ENCODE measurements at regions not wholly inside any gene's neighbourhood (a gene's known extent, or its start where the extent isn't known, plus 50 kb on each side); places are given as distances from the start of the nearest gene placed in this dataset.

DNA sequence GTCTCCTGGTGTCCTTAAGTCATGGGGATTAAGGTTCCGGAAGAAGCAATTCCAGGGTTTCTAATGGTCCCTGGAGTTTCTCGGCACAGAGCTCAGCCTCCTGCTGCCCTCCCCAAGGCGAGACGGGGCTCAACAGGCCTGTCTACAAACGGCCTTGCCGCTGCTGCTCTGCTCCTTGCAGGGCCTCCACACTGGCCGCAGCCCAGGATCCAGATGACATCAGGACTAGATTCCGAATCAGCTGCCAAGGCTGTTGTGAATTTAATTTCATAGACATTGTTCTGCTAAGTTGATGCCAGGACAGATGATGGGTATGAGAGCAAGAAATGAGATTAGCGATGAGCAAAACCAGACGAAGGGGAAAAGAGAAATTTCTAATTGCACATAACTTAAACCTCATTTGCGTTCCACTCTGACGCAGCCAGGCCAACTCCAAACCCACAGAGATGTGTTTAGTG is 103.6 kb upstream of the BACE2 start:
- H3K27me3 Mint-ChIP-seq (ENCODE audit: low read depth), result peaks cover 48% of the 10 kb centered on the region
- H3K4me1 Mint-ChIP-seq (ENCODE audit: low read depth), result peaks cover 10% of the 10 kb centered on the region
- H3K36me3 Mint-ChIP-seq (ENCODE audit: insufficient read depth in 2 of 2), result no peaks in the 10 kb centered on the region
- no peak overlapping the region for H3K4me3 Mint-ChIP-seq
- no peak overlapping the region for H3K27ac Mint-ChIP-seq
- H3K9me3 Mint-ChIP-seq, result no peaks in the 10 kb centered on the region
- ATAC-seq (replicated peaks in 1 of 2), result no peak
- DNase-seq, result no peak

DNA sequence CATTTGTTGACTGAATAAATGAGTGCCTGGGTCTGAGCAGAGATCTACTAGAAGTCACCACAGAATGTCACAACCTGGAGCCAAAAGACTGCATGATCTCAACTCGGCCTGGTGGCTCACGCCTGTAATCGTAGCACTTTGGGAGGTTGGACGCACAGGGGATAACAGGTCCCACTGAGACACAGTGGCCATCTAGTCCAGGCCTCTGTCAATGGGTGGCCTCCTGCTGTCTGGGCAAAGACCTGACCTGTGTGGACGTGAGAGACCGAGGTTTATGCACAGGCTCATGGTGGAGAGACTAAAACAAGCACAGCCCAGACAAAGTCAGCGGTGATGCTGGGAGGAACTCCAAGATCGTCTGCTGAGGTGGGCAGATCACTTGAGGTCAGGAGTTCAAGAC is 103.0 kb upstream of the BACE2 start:
- H3K4me1 Mint-ChIP-seq (ENCODE audit: low read depth), result peaks cover 11% of the 10 kb centered on the region
- no peaks in the 10 kb centered on the region for H3K36me3 Mint-ChIP-seq (ENCODE audit: insufficient read depth in 2 of 2)
- no peak overlapping the region for H3K27ac Mint-ChIP-seq
- peaks cover 44% of the 10 kb centered on the region for H3K27me3 Mint-ChIP-seq (ENCODE audit: low read depth)
- no peak for ATAC-seq (replicated peaks in 1 of 2)
- DNase-seq, result no peak
- H3K4me3 Mint-ChIP-seq, result no peak overlapping the region
- H3K9me3 Mint-ChIP-seq, result no peaks in the 10 kb centered on the region

DNA sequence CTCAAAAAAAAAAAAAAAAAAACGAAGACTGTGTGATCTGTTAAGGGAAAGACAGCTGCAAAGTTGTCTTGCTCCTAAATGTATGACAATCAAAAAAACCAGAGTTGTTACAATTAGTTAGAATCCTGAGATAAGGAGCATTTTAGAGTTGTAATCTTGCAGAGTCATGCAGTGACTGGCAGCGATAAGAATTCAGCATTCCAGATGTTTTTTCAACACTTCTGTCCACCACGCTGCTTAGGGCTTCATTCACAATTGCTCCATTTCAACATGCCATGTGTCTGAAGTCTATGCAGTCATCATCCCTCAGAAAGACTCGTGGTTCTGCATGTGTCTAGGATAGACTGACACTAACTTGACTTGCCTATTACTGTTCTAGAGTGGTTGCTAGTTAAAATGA is 102.4 kb upstream of the BACE2 start:
- Mint-ChIP-seq H3K4me3 (no peak overlapping the region), H3K27me3 (ENCODE audit: low read depth) (peaks cover 38% of the 10 kb centered on the region), H3K9me3 (no peaks in the 10 kb centered on the region), H3K4me1 (ENCODE audit: low read depth) (peaks cover 11% of the 10 kb centered on the region), H3K36me3 (ENCODE audit: insufficient read depth in 2 of 2) (no peaks in the 10 kb centered on the region), H3K27ac (no peak overlapping the region)
- no peak for ATAC-seq (replicated peaks in 1 of 2)
- no peak for DNase-seq

DNA sequence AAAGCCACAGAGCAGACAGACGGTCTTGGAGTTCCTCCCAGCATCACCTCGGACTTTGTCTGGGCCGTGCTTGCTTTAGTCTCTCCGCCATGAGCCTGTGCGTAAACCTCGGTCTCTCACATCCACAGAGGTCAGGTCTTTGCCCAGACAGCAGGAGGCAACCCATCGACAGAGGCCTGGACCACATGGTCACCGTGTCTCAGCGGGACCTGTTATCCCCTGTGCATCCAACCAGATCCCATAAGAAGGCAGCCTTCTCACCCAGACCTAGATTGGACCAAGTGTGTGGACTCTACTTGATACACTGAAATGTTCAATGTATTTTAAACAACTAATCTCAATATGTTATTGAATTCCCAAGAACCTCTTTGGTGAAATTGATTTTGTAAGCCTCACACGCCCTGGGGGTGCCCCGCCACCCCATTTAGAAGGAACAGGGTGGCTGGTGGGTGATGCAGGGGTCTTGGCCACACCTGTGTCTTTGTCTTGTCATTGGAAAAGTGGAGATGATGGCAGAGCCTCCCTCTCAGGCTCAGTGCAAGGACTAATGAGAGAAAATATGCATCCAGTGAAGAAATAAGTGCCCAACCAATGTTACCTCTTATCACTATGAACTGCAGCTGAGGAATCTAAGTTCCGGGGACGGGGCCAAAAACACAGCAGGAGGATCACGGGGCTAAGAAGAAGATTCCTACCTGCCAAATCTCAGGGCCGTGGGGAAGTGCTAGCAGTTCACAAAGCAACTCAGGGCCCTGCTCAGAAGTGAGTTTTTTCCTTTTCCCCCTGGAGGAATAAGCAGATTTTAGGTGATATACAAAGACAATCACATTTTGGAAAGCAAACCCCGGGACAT is 101.6 kb upstream of the BACE2 start:
- peaks cover 11% of the 10 kb centered on the region for H3K4me1 Mint-ChIP-seq (ENCODE audit: low read depth)
- DNase-seq, result no peak
- no peaks in the 10 kb centered on the region for H3K36me3 Mint-ChIP-seq (ENCODE audit: insufficient read depth in 2 of 2)
- no peak for ATAC-seq (replicated peaks in 1 of 2)
- no peak overlapping the region for H3K4me3 Mint-ChIP-seq
- H3K27me3 Mint-ChIP-seq (ENCODE audit: low read depth), result peaks cover 34% of the 10 kb centered on the region
- no peaks in the 10 kb centered on the region for H3K9me3 Mint-ChIP-seq
- H3K27ac Mint-ChIP-seq, result no peak overlapping the region

DNA sequence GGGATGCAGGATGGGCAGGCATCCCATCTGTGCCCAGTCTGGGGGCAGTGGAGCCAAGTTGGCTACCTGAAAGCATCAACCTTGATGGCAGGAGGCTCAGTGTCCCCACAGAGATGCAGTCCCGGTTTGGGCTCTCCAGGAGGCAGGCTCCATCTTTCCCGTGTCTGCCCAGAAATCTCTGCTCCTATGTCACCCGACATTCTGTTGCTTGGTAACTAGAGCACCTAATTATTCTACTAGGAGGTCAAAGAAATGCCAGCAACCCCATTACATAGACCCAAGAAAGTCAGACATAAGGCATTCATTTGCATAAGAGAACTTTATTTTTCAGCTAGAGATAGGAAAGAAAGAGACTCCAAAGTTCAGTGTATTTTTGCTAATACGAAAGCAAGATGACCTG is 100.3 kb upstream of the BACE2 start:
- ATAC-seq (replicated peaks in 1 of 2), result no peak
- peaks cover 11% of the 10 kb centered on the region for H3K4me1 Mint-ChIP-seq (ENCODE audit: low read depth)
- no peaks in the 10 kb centered on the region for H3K36me3 Mint-ChIP-seq (ENCODE audit: insufficient read depth in 2 of 2)
- DNase-seq, result no peak
- no peak overlapping the region for H3K4me3 Mint-ChIP-seq
- H3K27me3 Mint-ChIP-seq (ENCODE audit: low read depth), result peaks cover 34% of the 10 kb centered on the region
- no peaks in the 10 kb centered on the region for H3K9me3 Mint-ChIP-seq
- no peak overlapping the region for H3K27ac Mint-ChIP-seq

DNA sequence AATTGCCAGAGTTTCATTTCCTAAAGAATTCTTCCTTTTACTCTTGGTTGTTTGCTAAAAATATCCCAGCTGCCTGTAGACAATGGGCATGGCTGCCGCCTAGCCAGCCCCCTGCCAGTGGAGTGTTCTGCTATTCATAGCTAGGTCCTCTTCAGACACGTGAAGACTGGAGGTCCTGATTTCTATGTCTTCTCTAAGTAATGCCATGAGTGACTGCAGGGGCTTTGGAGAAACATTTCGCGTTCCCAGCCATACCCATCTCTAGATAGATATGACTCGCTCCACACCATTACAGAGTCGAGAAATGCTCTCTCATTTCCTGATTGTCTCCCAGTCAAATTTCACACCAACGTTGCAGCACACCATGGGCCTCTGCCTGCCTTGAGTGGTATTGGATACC is 99.5 kb upstream of the BACE2 start:
- DNase-seq (no peak), ATAC-seq (replicated peaks in 1 of 2) (no peak)
- peaks cover 34% of the 10 kb centered on the region for H3K27me3 Mint-ChIP-seq (ENCODE audit: low read depth)
- peak overlapping the region; percentile 46 to 65 for H3K4me3 Mint-ChIP-seq
- no peaks in the 10 kb centered on the region for H3K9me3 Mint-ChIP-seq
- no peaks in the 10 kb centered on the region for H3K36me3 Mint-ChIP-seq (ENCODE audit: insufficient read depth in 2 of 2)
- H3K27ac Mint-ChIP-seq, result no peak overlapping the region
- peaks cover 11% of the 10 kb centered on the region for H3K4me1 Mint-ChIP-seq (ENCODE audit: low read depth)

DNA sequence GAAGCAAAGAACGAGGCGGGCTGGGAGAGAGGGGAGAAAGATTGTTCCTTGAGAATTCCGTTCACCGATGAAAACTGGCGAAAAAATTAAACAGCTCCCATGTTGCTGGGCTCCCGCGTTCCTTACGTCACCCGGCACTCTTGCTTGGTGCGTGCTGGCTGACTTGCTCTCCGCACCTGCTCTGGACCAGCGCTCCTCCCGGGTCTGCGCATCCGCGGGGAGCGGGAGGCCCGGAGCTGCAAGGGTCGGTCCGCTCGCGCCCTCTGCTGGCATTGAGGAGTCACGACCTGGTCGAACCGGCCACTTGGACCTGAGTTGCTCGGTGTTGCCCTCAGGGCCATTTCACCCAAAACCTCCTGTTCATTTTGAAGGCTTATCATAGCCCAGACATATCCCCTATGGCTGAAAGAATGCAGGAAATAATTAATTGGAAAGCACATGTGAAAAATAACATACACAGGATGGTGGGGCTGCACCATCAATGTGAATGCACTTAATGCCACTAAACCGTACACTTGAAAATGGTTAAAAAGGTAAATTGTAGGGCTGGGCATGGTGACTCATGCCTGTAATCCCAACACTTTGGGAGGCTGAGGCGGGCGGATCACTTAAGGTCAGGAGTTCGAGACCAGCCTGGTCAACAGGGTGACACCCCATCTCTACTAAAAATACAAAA is 98.9 kb upstream of the BACE2 start:
- ATAC-seq (replicated peaks in 1 of 2), result peak; percentile 60 to 63
- Mint-ChIP-seq H3K27ac (no peak overlapping the region), H3K4me3 (peak overlapping the region; percentile 46 to 65), H3K9me3 (no peaks in the 10 kb centered on the region), H3K4me1 (ENCODE audit: low read depth) (peaks cover 11% of the 10 kb centered on the region), H3K27me3 (ENCODE audit: low read depth) (peaks cover 34% of the 10 kb centered on the region), H3K36me3 (ENCODE audit: insufficient read depth in 2 of 2) (no peaks in the 10 kb centered on the region)
- peak; percentile 75 to 77 for DNase-seq

DNA sequence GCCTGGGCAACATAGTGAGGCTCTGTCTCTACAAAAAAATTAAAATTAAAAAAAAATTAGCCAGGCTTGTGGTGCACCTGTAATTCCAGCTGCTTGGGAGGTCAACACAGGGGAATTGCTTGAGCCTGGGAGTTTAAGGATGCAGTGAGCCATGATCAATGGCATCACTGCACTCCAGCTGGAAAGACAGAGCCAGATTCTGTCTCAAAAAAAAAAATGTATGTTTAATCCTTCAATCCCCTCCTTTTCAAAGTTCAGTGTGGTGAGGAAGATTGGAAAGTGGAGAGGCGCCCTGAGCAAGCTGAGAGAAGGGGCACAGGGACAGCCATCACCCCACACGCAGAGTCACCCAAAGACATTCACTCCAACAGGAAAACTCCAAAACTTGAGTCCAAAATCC is 97.7 kb upstream of the BACE2 start:
- H3K27ac Mint-ChIP-seq, result no peak overlapping the region
- H3K36me3 Mint-ChIP-seq (ENCODE audit: insufficient read depth in 2 of 2), result no peaks in the 10 kb centered on the region
- H3K4me1 Mint-ChIP-seq (ENCODE audit: low read depth), result peaks cover 11% of the 10 kb centered on the region
- H3K4me3 Mint-ChIP-seq, result no peak overlapping the region
- no peaks in the 10 kb centered on the region for H3K9me3 Mint-ChIP-seq
- DNase-seq (no peak), ATAC-seq (replicated peaks in 1 of 2) (no peak)
- H3K27me3 Mint-ChIP-seq (ENCODE audit: low read depth), result peaks cover 34% of the 10 kb centered on the region

DNA sequence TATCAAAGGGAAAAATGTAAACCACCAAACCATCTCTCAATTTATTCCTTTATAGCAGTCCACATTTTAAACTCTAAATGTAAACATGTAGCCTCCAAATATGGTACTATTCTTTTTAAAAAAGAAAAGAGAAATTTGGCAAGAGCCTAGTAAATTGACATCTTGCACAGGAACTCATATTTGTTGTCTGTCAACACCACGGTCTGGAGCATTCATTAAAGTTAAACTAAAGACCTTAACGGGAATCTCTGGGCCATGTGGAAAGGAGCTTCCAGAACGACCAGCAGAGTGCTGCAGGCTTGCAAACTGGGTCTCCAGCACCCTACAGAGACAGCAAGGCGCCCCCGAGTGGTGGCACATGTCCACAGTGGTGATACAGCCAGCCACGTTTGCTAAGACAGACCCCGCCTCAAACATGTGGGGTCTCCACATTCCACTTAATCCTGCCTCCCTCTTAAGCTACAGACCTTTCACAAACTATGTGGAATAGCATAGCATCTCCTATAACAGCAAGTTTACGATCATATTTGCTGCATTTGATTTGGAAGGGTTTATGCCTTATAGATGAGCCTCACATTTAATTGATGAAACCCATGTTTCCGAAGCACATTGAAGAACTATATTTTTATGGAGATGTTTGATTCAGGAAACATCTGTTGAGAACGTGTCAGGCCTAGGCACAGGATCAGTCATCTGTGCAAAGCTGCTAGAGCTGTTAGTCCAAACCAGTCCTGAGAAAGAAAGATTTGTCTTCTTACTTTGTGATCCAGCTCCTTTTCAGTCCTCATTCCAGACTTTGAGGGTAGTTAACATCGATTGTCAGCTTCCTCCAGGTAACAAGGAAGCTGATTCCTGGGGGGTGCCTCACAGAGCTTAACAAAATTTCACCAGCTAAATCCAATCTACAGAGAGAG is 96.4 kb upstream of the BACE2 start:
- H3K9me3 Mint-ChIP-seq, result no peaks in the 10 kb centered on the region
- H3K4me1 Mint-ChIP-seq (ENCODE audit: low read depth), result peaks cover 11% of the 10 kb centered on the region
- H3K27ac Mint-ChIP-seq, result no peak overlapping the region
- peaks cover 27% of the 10 kb centered on the region for H3K27me3 Mint-ChIP-seq (ENCODE audit: low read depth)
- ATAC-seq (replicated peaks in 1 of 2), result no peak
- no peaks in the 10 kb centered on the region for H3K36me3 Mint-ChIP-seq (ENCODE audit: insufficient read depth in 2 of 2)
- no peak overlapping the region for H3K4me3 Mint-ChIP-seq
- no peak for DNase-seq

DNA sequence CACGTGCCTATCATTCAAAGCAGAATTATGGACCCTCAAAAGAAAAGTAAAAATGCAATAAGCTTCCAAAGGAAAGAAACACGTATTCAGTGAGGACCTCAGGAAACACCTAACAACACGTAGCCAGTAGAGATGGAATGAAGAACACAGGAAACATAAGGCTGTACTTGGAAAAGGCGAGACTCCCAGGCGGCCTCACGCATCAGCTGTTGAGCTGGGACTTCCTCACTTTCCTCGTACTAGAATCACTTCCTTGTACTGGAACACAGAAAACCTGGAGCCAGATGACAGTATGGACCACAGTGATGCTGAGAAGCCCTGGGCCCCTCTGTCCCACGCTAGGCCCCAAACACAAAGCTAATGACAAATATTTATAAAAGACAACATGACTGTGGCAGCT is 94.4 kb upstream of the BACE2 start:
- H3K27ac Mint-ChIP-seq, result no peak overlapping the region
- H3K4me3 Mint-ChIP-seq, result no peak overlapping the region
- DNase-seq, result no peak
- H3K4me1 Mint-ChIP-seq (ENCODE audit: low read depth), result peaks cover 9% of the 10 kb centered on the region
- H3K9me3 Mint-ChIP-seq, result no peaks in the 10 kb centered on the region
- no peaks in the 10 kb centered on the region for H3K36me3 Mint-ChIP-seq (ENCODE audit: insufficient read depth in 2 of 2)
- peaks cover 10% of the 10 kb centered on the region for H3K27me3 Mint-ChIP-seq (ENCODE audit: low read depth)
- ATAC-seq (replicated peaks in 1 of 2), result no peak

DNA sequence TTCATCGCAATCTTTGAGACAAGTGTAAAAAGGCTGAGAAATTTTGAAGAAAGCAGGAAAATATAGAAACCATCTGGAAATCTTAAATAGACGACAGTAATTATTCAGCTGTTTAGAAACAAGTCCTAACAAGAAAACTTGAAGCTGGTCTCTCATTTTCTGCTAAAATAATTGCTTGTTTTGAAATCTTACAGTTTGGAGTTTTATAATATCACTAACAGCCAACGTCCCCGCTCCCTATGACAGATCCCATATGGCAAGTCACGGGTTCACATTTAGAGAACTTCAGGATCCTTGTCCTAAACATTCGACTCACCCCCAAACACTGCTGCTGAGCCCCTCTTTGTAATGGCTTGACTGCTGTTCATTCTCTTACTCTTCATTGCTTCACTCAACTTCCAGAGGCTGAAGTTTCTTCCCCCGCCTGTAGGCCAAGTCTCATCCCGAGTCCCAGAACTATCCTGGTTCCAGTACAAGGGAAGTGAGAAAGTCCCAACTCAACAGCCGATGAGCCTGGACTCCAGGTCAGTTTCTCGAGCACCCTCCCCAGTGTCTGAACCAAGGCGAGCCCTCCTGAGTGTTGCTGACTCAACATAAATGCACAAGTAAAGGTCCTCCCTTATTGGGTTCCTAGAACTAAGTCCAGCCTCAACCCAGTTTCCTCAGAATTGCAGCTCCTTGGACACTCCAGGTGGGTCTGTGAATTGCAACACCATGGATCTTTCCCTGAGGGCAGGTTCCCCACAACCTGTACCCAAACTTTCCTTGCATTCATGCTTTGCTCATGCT is 93.4 kb upstream of the BACE2 start:
- Mint-ChIP-seq H3K9me3 (no peaks in the 10 kb centered on the region), H3K36me3 (ENCODE audit: insufficient read depth in 2 of 2) (no peaks in the 10 kb centered on the region), H3K4me3 (no peak overlapping the region), H3K27me3 (ENCODE audit: low read depth) (no peaks in the 10 kb centered on the region), H3K27ac (no peak overlapping the region), H3K4me1 (ENCODE audit: low read depth) (no peaks in the 10 kb centered on the region)
- DNase-seq (no peak), ATAC-seq (replicated peaks in 1 of 2) (no peak)

DNA sequence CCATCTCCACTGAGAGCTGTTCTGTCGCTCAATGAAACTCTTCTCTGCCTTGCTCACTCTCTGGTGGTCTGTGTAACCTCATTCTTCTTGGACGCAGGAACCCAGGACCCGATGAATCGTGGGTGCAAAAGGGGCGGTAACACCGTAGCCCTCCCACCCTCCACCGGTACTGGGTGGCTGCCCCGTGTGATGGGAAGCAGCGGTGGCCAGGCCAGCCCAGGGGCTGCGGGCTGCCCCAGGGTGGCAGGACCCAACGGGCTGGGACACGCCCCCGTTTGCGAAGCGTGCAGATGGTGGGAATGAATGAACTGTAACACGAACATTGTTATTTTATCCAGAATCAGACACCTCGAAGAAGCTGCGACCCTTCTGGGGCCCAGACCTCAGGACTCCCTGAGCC is 92.3 kb upstream of the BACE2 start:
- Mint-ChIP-seq H3K36me3 (ENCODE audit: insufficient read depth in 2 of 2) (no peaks in the 10 kb centered on the region), H3K27ac (no peak overlapping the region), H3K27me3 (ENCODE audit: low read depth) (peaks cover 9% of the 10 kb centered on the region), H3K4me3 (no peak overlapping the region), H3K9me3 (no peaks in the 10 kb centered on the region), H3K4me1 (ENCODE audit: low read depth) (no peaks in the 10 kb centered on the region)
- no peak for ATAC-seq (replicated peaks in 1 of 2)
- no peak for DNase-seq
